GM21825 (cell line): ENCODE measurements at regions not wholly inside any gene's neighbourhood (a gene's known extent, or its start where the extent isn't known, plus 50 kb on each side); places are given as distances from the start of the nearest gene placed in this dataset.
"Not testable (repeated sequence)": the region's sequence is repeated elsewhere in the genome, so short reads cannot be mapped to it uniquely, and the experiment has no call there.

Experiments
- ATAC-seq: cut with Tn5 transposase; IDR thresholded peaks from one replicate; pipeline ENCODE4 v1.9.1; 2021; ENCODE audit warnings: mild to moderate bottlenecking, moderate library complexity; ENCODE audit not compliant: unreplicated experiment

DNA sequence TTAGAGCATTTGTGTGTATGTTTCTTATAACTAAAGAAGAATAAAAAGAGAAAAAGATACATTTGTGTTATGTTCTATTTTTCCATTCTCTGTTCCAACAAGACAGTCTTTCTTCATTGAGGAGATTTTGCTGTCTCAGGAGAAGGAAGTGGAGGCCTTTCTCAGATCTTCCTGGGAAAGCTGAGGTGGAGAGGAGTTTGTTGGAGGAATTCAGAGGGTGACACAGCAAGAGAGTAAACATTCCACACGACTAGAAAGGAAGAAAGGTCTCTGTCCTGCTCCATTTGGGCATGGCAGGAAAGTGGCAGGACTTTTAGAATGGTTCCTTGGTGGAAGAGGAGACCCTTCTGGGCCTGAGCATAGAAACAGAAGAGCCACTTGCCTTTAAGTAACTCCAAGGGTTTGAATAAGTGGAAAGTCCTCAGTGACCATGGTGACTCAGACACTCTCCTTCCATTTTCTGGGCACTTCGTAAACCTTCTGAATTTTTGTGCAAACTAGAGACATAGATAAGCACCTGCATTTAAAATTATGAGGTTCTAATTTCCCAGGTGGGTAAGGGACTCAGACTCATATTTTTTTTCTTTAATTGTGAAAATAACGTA is 52.3 kb upstream of the COL5A2 start:
- ATAC-seq, result no peak

DNA sequence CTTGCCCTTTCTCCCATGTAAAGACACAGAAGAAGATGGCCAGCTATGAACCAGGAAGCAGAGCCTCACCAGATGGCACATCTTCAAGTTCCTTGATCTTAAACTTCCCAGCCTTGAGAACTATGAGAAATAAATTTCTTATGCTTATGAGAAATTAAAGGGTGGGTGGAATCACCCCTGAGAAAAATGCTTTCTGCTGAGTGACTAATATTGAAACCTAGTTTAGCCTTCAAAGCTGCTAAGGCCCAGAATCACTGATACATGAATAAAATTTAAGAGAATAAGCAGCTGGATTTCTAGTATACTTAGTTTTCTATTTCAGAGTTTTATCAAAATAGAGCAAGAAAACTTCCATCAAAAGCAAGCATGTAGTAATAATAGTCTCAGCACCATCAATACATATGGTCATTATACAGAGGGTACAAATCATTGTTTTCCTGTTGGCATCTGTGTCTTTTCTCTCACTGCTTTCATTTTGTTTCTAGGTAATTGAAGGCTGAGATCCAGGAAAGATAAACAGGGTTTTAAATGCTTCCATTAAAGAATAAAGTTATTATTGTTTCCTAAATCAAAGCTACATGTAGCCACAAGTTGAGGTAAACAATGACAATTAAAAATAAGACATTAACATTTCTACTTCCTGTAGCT is 53.3 kb upstream of the COL5A2 start:
- peak; percentile 76 for ATAC-seq

DNA sequence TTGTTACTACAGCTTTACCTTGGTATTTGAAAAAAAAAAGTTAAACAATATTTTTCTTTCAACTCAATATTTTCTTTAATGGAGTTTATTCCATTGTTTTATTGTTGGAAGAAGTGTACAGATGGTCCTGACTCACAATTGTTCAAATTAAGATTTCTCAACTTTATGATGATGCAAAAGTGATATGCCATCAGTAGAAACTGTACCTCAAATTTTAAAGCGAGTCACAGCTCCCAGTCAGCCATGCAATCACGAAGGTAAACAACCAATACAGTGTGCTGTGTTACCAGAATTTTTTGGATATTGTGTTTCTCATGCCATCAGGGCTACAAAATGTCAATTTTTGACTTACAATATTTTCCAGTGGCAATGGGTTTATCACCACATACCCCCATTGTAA is 54.0 kb upstream of the COL5A2 start:
- ATAC-seq, result no peak

DNA sequence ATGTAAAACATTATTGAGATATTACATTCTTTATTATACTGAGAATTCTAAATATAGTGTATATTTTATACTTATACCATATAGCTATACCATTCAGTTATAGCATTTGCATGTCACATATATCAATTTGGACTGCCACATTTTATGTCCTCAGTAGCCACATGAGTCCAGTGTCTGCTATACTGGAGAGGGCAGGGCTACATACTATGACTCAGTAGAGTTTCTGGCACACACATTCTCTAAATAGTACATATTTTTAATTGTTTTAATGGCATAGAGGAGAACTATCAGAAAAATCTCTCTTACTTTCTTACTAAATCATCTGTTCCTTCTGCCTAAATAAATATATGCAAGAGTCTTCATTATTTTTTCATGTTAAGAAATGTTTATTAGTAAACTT is 55.4 kb upstream of the COL5A2 start:
- ATAC-seq, result no peak

DNA sequence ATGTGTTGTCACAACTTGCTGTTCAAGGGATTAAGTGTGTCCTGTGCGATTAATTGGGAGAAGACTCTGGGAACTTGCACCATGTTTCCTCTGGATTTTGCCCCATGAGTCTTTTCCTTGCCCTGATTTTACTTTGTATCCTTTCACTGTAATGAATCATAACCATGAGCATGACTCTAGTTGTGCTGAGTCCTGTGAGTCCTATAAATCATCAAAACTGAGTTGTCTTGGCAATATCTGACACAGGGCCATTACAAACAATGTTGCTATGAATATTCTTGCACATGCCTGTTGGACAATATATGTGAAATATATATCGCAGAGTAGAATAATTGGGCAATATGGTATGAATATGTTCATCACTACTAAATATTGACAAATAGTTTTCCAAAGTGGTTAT is 56.5 kb upstream of the COL5A2 start:
- no peak for ATAC-seq

DNA sequence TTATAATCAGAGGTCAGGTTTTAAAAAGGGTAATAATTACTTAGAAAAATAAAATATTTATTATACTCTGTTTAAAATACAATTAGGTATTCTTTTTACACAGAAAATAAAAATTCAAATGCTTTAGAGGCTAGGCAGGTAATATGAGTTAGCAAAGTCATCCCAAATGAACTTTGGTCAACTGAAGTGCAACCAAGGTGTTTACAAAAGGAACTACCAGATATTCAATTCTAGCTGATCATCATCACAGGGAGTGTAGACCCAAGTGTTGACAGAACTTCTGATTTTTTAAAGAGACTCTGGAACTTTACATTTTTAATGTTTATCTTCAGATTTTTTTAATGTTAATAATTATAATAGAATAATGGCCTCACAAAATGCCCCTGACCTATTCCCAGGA is 59.3 kb upstream of the COL5A2 start:
- ATAC-seq, result no peak

DNA sequence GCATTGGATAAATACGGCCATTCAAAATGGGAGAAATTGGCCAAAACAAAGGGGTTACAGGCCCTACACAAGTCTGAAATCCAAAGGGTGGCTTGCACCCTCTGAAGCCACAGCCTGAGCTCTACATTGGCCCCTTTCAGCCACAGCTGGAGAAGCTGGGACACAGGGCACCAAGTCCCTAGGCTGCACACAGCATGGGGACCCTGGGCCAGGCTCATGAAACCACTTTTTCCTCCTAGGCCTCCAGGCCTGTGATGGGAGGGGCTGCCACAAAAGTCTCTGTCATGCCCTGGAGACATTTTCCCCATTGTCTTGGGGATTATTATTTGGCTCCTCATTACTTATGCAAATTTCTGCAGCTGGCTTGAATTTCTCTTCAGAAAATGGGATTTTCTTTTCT is 64.3 kb upstream of the COL5A2 start:
- ATAC-seq, result not testable (repeated sequence)

DNA sequence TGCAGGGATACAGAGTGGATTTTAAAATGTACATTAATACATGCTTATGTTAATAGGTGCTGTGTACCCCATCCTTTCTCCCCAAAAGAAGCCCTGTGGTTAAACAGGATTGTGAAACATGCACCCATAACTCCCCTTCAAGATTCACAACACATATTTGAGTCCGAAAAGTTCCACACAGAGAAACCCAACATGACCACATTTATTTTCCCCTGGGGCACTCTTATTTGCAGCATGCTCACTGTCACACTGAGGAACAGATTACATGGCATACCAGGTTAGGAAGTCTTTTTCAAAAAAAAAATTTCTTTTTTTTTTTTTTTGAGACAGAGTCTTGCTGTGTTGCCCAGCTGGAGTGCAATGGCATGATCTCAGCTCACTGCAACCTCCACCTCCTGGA is 67.7 kb upstream of the COL5A2 start:
- ATAC-seq, result no peak

DNA sequence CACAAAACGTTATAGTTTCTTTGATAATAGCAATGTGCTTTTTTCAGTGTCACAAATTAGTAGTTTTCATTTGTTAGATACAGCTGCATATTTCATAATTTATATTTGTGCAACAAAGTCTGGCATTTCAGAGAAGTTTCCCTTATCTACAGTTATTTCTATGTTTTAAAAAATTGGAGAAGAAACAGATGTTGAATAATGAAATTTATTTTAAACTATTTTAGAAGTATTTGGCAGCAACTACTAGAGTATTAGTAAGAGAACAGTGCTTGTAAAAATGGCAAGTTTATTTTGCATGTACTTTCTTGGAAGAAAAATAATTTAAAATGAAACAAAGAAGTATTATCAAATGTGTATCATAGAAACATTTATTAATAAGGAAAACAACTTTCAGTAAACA is 68.6 kb upstream of the COL5A2 start:
- ATAC-seq, result no peak

DNA sequence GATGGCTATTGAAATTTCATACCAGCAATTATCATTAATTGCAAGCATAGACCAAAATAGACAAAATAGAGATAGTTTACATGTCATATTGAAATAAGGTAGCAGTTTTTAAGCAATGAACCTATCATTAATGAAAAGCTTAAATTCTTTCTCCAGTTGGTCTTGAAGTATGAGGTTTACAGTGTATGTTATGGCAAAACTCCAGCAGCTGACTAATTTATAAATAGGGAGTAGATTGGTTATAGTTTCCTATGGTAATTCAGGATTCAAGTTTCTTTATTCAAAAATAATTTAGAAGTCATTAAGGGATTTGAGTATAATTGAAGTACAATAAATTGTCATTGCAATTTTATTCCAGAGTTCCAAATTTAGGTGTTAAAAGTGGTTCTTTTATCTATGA is 69.6 kb upstream of the COL5A2 start:
- no peak for ATAC-seq

DNA sequence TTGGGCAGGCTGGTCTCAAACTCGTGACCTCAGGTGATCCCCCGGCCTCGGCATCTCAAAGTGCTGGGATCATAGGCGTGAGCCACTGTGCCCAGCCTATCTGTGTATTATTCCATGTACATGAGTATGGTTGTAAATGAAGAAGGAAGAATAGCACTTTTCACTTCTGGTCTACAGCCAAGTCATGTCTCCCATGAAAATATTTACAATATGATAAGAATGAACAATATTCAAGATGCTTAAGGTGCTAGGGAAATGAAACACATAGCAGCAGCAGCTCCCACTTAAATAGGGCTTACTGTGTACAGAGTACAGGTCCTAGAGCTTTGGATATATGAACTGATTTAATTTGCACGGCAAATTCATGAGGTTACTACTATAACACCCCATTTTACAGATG is 70.3 kb upstream of the COL5A2 start:
- no peak for ATAC-seq

DNA sequence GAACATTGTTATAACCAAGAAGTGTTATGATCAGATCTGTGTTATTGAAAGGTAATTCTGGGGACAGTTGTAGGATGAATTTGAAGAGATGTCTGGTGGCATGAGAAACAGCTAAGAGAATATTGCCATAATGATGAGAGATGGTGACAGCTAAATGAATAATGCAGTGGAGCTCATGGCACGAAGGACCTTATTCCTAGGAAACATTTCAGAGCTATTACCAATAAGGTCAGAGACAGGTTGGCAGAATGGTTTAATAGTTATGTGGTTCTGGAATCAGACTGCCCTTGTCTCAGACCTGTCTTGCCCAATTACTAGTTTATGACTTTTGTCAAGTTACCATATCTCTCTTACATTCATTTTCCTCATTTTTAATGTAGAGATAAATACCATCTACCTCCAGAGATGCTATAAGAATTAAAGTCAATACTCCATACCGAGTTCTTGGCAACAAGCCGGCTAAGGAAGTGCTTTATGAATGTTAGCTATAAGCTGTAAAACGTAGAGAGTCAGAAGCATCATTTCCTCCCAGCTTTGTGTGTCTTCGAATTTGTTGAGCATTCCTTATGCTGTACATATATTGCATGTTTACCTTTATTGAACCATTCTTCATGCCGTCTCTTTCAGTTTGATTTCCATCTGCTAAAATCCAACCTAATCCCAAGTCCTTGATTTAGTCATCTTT is 73.6 kb upstream of the COL5A2 start:
- no peak for ATAC-seq

DNA sequence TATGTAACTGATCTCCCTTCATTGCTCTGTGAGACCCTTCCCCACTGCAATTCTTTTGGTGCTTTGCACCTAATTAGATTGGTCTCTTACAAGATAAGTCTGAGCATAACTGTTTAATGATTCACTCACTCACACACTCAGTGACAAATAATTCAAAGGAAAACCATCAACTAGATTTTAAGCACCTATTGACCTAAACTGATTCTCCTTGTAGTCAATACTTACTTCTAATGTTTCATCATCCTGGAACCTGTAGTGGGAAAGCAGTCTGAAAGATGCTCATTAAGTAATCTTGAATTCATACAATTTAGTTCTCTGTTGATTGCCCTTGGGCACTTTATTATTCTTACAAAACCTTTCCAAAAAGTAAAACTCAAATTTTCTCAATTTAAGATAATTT is 74.3 kb upstream of the COL5A2 start:
- ATAC-seq, result no peak

DNA sequence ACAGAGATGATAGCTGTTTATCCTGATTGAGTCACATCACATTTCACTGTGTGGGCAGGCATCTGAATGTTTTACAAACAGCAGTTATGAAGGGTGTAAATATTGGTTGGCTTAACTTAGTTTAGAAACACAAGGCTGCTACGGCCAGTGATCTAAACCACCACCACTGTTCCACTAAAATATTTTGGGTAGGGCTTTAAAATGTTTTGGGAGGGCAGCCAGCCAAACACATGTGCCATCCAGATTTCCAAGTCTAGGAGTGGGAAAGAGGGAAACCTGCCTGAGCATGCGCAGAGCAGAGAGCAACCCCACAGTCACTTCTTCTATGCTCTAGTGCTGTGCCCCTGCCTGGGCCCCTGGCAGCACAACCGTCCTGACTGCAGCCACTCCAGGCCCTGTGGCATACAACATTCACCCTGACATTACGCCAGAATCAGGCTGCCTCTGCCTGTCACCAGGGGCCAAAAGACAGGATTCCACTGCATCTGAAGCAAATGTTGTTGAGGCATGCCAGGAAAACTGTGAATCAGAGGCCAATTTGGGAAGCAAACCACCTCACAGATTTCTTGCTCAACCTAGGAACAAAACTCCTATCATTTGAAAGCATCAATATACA is 74.8 kb upstream of the COL5A2 start:
- no peak for ATAC-seq

DNA sequence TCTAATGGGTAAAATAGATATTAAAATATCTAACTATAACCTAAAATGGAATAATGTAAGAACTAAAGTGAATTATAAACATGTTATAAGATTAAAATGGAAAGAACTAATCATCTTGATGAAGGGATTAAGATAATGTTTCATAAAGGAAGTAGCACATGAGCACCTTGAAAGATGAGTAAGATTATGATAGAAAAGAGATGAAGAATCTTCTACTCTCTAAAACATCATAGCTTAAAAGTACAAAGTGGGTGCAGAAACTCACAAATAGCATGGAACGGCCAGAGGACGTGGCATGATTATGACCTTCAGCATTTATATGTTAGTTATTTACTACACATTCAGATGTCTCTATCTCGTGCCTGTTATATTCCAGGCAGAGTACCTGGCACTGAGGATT is 76.2 kb upstream of the COL5A2 start:
- no peak for ATAC-seq

DNA sequence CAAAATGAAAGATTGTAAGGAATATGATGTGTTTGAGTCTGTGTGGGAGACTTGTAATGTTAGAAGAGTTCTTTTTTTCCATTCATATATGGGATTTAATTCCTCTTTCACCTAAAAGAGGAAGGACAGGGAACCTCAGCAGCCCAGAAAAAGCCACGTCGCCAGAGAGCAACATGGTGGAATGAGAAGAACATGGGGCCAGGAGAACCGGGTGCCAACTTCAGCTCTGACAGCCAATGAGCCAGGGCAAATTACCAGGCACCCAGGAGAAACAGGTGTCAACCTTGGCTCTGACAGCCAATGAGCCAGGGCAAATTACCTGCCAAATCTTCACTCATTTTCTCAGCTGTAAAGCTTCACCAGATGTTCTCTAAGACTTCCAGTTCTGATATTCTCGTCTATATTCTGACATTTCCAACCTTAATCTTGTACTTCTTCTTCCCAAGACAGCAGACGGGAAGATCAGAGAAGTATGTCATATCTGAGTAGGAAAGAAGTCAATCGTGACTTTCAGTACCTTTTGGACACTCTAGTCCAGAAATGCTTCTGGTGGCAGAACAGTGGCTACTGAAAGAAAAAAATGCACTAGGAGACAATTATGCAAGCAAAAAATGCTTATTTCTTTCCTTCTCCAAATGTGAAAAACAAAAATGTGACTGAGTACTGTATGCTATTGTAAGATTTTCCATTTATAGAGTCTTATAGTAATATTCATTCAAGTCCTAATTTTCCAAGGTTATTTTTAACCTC is 79.2 kb upstream of the COL5A2 start:
- ATAC-seq, result no peak

DNA sequence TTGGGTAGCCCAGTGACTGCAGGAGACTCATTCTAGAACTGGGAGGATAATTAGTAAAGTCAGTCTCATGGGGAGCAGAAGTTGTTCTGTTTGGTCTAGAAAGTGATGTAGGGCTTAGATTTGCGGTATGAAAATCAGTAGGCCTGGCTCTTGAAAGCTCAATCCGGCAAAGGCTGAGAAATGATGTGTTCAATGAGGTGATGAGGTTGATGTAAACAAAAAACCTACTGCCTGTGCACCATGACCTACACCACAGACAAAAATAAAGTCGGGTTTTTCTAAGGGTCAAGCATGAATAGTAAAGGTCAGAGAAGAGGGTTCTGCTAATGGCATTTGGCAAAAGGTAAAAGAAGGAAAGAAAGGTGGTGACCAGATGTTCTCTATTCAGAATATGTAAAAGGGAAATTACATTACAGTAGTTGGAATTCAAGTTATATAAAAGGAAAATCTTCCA is 80.8 kb upstream of the COL5A2 start:
- no peak for ATAC-seq

DNA sequence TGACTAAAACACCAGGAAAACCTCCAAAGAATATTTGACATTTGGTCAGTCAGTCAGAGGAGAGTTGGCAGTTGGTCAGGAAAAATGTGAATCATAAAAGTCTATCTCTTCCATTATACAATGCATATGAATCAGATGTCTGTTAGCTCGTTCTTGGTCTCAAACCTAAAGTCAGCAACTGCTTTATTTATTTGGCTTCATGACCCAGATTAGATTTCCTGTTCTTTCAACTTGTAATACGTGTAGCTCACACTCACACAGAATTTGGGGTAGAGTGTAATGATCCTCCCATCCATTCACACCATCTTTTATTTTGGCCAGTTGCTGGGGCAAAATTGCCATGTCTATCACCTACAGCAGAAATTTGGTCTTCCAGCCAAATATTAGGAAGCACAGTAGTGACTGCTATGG is 81.9 kb upstream of the COL5A2 start:
- ATAC-seq, result no peak

DNA sequence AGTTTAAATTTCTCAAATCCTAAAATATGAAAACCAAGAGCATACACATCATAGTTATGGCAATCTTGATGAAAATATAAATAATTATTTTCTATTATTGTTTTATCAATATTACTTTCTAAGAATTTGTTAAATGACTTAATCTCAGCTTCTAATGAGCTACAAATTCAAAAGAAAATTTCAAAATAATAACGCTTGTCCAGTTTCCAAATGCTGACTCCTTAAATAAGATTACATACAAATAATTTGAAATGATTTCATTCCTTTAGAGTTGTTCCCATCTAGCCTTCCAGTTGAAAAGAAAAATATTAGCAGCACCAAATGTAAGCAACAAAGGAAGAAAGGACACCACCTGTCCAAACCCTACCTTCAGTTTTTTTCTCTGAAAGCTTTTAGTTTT is 82.4 kb upstream of the COL5A2 start:
- ATAC-seq, result no peak

DNA sequence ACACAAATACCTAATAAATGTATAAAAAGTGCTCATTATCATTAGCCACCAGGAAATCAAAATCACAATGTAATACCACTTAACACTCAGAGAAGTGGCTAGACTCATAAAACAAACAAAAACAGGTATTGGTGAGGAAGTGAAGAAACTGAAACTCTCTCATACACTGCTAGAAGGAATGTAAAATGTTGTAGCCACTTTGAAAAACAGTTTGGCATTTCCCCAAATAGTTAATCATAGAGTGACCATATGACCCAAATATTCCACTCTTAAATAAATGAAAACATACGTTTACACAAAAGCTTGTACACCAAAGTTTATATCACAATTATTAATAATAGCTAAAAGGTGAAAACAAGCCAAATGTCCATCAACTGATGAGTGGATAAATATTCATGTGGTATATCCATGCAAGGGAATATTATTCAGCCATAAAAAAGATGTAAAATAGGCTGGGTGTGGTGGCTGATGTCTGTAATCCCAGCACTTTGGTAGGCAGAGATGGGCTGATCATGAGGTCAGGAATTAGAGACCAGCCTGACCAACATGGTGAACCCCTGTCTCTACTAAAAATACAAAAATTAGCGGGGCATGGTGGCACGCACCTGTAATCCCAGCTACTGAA is 86.2 kb upstream of the COL5A2 start:
- no peak for ATAC-seq

DNA sequence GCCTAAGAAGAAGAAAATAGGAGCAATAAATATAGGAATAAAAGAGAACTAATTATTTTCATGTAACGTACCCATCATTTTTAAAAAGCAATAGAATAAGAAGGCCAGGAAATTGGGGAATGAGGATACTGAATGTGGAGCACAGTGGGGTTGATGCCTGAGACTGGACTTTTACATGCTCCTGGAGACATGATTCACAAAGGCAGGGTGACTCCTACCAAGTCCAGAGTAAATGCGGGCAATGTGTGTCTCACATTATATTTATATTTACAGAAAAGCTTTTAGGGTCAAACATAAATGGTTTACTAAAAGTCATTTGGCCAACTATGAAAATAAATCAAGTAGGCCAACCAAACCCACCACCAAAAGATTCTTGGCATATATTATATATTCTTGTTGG is 87.9 kb upstream of the COL5A2 start:
- no peak for ATAC-seq
